ENCODE measurements at regions not wholly inside any gene's neighbourhood (a gene's known extent, or its start where the extent isn't known, plus 50 kb on each side); places are given as distances from the start of the nearest gene placed in this dataset.

DNA sequence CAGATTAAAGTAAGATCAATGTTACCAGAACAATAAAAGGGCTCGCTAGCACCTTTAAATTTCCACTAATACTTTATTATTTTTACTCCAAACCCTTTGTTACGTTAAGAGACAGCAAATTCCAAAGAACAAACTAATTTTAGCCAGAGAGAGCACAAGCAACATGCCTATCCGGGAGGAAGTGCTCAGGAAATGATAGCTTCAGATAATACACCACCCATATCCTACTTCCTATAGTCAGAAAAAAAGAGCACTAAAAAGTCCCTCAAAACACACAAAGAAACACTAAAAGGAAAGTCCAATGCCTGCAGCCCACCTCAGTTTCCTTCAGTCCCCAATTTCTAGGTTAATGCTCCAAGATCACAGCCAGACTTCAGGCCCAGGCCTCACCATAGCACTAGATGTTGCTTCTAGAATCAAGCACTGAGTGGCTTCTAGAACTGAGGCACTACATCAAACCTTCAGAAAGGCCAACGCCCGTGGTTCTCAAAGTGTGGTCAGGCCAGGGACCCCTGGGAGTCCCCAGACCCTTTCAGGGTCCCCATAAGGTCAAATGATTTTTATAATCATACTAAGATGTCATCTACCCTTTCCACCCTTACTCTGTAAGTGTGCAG lies 142.6 kb downstream of the PSMG1 start:
- Histone ChIP-seq H3K27me3 (no peaks in the 10 kb centered on the region), H3K4me3 (no peak overlapping the region), H3K27ac (peak overlapping the region in 1 of 4 donors; percentile 48), H3K9me3 (no peaks in the 10 kb centered on the region), H3K4me1 (peaks cover 0 to 9% (median 0%) of the 10 kb centered on the region in 4 donors), H3K36me3 (no peaks in the 10 kb centered on the region)
- 66 to 68% methylated on average over 5 of the region's 5 CpGs for WGBS, 2 donors
- TF ChIP-seq, protein P1, sequence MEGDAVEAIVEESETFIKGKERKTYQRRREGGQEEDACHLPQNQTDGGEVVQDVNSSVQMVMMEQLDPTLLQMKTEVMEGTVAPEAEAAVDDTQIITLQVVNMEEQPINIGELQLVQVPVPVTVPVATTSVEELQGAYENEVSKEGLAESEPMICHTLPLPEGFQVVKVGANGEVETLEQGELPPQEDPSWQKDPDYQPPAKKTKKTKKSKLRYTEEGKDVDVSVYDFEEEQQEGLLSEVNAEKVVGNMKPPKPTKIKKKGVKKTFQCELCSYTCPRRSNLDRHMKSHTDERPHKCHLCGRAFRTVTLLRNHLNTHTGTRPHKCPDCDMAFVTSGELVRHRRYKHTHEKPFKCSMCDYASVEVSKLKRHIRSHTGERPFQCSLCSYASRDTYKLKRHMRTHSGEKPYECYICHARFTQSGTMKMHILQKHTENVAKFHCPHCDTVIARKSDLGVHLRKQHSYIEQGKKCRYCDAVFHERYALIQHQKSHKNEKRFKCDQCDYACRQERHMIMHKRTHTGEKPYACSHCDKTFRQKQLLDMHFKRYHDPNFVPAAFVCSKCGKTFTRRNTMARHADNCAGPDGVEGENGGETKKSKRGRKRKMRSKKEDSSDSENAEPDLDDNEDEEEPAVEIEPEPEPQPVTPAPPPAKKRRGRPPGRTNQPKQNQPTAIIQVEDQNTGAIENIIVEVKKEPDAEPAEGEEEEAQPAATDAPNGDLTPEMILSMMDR (IDR thresholded peaks at IDR 0.05), result no peak
- TF ChIP-seq EP300 (IDR thresholded peaks at IDR 0.05), result peak; percentile 50 to 58
- DNase-seq (ENCODE audit: low spot score in 2 of 2), result no peak

DNA sequence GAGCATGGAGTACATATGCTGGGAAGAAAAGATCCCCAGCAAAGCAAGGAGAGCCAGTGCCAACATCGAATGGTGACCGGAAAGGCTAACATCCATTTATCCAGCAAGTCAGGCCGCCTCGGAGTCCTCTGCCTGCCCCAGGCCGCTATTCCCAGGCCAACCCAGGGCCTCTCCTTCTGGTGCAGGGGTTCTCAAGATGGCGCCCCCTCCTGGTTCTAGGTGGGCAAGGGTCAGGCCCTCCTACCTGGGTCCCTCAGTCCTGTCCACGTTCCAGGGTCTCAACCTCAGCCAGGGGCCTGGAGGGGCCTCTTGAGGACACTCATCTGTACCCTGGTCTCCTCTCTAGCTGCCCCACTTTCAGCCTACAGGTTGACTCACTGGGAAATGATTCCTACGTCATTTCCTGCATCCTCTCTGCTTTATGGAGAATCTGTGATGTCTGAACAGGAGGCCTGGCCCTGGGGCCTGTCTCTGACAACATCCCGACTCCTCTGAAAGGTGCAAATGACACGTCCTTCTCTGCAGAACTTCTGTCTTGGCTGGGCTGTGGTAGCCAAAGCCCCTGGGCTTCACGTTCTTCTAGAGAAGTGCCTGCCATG lies 145.3 kb downstream of the PSMG1 start:
- Histone ChIP-seq H3K27me3 (no peaks in the 10 kb centered on the region), H3K9me3 (no peaks in the 10 kb centered on the region), H3K27ac (no peak overlapping the region), H3K4me3 (no peak overlapping the region), H3K4me1 (peaks cover 0 to 20% (median 0%) of the 10 kb centered on the region in 4 donors), H3K36me3 (no peaks in the 10 kb centered on the region)
- no peak for DNase-seq (ENCODE audit: low spot score in 2 of 2)
- TF ChIP-seq POLR2A (IDR thresholded peaks at IDR 0.05) (no peak), EP300 (IDR thresholded peaks at IDR 0.05) (no peak)
- TF ChIP-seq, protein P1 (IDR thresholded peaks at IDR 0.05), result no peak
- WGBS, 2 donors, result 92 to 93% methylated on average over 10 to 11 of the region's 11 CpGs

GRCh38 chr21:39036581-39036980 lies 146.7 kb downstream of the PSMG1 start:
- H3K9me3 ChIP-seq, result no peaks in the 10 kb centered on the region
- H3K4me3 ChIP-seq, result no peak overlapping the region
- DNase-seq (ENCODE audit: low spot score in 2 of 2), result no peak
- H3K36me3 ChIP-seq, result no peaks in the 10 kb centered on the region
- H3K4me1 ChIP-seq, result peaks cover 0 to 20% (median 0%) of the 10 kb centered on the region in 4 donors
- TF ChIP-seq EP300 (IDR thresholded peaks at IDR 0.05) (no peak), POLR2A (IDR thresholded peaks at IDR 0.05) (no peak)
- TF ChIP-seq, protein P1 (IDR thresholded peaks at IDR 0.05), result no peak
- H3K27me3 ChIP-seq, result no peaks in the 10 kb centered on the region
- H3K27ac ChIP-seq, result no peak overlapping the region
- WGBS, 2 donors, result 69 to 74% methylated on average over 8 of the region's 8 CpGs

GRCh38 chr21:39034590-39035536 lies 148.4 kb downstream of the PSMG1 start:
- TF ChIP-seq POLR2A (IDR thresholded peaks at IDR 0.05), result no peak
- no peak for TF ChIP-seq EP300 (IDR thresholded peaks at IDR 0.05)
- TF ChIP-seq, protein P1 (IDR thresholded peaks at IDR 0.05), result no peak
- Histone ChIP-seq H3K4me3 (no peak overlapping the region), H3K27me3 (no peaks in the 10 kb centered on the region), H3K9me3 (no peaks in the 10 kb centered on the region), H3K4me1 (peaks cover 0 to 11% (median 0%) of the 10 kb centered on the region in 4 donors), H3K36me3 (no peaks in the 10 kb centered on the region), H3K27ac (no peak overlapping the region)
- DNase-seq (ENCODE audit: low spot score in 2 of 2), result no peak
- 63 to 72% methylated on average over 12 of the region's 12 CpGs for WGBS, 2 donors
